GM19397 (cell line): ENCODE measurements at regions not wholly inside any gene's neighbourhood (a gene's known extent, or its start where the extent isn't known, plus 50 kb on each side); places are given as distances from the start of the nearest gene placed in this dataset.

Source experiments
- ATAC-seq: cut with Tn5 transposase; IDR thresholded peaks from one replicate; pipeline ENCODE4 v1.9.1; 2021; ENCODE audit warnings: mild to moderate bottlenecking, moderate library complexity; ENCODE audit not compliant: unreplicated experiment

DNA sequence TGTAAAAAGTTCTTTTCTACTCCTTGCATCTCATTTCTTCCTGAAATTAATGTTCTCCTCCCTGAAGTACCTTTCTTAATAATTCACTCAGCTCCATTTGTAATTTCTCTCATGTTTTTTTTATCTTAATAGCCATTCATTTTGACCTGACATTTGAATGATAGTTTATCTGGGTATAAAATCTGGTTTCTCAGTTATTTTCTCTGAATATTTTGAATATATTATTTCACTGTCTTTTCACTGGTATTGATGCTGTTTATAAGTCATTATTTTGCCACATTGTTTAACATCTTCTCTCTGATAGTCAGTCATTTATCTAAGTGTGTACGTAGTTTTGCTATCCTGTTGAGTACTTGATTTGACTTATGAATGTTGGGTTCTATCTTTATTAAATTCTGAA, 68.8 kb upstream of the ARHGAP18 start:
- ATAC-seq: no peak

DNA sequence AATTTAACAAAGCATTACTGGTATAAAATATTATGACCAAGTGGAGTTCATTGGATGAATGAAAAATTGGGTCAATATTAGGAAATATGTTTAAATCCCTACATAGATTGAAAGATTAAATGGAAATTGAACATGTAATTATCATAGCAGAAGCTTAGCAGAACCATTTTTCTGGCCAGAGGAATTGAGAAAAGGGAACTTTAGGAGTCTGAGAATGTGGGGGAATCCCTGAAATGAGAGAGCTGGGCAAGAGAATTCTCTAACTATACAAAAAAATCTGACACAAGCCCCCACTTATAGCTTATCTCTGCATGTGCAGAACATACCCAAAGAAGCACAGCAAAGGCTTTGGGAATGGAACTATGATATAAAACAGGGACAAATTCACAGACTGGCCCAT, 67.4 kb upstream of the ARHGAP18 start:
- ATAC-seq: no peak

DNA sequence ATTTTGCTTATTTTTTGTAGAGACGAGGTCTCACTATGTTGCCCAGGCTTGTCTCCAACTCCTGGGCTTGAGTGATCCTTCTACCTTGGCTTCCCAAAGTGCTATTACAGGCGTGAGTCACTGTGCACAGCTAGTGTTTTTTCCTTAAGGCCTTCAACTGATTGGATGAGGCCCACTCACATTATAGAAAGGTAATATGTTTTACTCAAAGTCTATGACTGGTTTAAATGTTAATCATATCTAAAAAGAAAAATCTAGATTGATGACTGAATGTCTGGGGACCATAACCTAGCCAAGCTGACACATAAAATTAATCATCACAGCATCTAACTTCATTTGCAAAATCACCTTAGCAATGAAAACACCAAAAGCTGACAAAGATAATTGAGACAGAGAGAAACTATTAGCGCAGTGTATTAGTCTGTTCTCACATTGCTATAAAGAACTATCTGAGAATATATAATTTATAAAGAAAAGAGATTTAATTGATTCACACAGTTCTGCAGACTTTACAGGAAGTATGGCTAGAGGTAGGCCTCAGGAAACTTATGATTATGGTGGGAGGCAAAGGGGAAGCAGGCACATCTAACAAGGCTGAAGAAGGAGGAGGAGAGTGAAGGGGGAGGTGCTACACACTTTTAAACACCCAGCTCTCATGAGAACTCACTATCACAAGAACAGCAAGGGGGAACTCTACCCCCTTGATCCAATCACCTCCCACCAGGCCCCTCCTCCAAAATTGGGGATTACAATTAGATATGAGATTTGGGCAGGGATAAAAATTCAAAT, 66.8 kb upstream of the ARHGAP18 start:
- ATAC-seq: no peak

DNA sequence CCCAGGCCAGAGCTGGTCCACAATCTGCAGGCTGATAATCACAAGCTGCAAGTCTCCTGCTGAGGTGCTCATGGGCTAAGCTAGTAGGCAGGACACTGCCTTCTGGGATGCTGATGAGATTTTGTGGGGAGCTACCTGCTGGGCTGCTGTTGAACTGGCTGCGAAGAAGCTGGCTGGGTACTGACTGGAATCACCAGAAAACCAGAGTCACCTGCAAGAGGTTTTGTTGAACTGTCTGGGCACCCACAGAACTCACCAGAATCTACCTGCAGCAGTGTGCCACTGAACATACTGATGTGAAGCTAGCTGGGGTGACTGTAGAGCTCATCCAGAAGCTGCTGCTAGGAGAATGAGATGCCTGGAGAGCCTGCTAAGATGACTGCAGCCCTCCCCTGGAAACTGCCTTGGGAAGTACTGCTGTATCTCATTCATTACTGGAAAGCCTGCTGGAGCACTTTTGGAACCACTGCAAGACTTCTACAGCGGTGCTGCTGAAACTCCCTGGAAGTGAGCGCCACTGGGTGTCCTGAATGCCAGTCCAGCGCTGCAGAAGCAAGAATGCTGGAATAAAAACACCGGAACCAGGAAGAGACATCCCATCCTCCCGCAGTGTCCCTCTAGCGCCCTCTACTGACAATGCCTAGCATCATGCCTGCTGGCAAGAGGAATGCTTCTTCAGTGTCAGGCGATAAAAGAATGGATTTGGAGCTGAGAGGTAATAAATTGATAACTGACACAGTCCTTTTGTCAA, 64.9 kb upstream of the ARHGAP18 start:
- no peak for ATAC-seq

DNA sequence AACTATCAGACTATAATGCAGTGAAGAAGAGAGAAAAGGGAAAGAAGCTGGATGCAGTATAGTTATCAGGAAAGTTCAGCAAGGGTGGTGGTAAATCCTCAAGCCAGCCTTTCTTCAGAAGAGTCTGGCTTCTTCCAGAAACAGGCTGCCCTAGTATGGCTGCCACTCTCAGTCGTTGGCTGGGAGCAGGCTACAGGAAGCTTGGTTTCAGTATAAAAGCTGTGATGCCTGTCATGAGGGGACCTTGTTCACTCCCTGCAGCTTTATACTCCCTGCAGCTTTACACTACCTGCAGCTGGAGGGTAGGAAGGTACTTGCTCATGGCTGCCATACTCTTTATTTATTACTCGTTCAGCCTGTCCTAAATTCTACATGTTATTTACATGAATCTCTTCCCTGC, 63.3 kb upstream of the ARHGAP18 start:
- ATAC-seq: no peak

DNA sequence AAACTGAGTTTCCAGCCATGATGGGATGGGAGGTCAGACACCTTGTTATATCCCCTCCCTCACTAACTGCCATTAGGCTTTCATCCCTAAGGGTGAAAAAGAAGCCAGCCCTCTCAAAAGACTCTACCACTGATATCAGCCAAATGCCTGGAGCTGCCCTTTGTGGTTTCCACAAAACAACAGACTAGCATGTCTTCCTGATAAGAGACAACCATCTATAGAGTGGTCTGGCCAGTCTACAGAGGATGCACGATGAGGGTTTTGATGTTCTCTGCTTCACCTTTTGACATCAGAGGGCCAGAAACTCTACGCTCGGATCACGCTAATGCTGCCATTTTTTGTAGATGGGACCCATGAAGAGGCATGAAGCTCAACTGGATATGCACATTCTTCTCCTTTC, 61.7 kb upstream of the ARHGAP18 start:
- ATAC-seq: no peak

DNA sequence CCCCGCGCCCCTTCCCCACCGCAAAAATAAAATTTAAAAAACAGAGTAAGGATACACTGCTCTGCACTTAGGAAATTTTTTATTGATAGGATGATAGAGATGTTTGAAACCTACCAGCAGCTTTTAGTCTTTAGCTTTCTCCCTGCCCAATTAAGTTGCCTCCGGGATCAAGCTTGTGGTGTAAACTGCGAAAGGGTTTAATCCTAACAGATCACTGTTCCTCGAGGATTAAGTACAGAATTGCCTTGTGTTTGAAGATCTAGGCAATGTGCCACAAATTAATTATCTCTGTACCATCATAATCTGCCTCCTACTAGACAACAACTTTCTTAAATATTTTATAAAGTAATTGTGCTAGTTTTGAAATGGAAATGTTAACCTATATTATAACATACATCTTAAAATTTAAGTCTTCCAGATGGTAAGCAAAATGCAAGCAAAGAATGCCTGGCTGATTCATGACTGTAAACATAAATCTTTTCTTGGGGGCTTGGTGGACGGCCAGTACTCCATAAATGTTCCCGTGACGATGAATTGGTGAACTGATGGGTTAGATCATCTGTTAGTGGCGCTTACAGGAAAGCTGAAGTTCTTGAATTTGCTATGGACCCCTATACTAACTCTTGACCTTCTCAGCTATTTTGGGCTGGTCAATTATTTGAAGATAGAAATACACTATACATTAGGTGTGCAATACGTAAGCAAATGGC, 58.0 kb upstream of the ARHGAP18 start:
- no peak for ATAC-seq

DNA sequence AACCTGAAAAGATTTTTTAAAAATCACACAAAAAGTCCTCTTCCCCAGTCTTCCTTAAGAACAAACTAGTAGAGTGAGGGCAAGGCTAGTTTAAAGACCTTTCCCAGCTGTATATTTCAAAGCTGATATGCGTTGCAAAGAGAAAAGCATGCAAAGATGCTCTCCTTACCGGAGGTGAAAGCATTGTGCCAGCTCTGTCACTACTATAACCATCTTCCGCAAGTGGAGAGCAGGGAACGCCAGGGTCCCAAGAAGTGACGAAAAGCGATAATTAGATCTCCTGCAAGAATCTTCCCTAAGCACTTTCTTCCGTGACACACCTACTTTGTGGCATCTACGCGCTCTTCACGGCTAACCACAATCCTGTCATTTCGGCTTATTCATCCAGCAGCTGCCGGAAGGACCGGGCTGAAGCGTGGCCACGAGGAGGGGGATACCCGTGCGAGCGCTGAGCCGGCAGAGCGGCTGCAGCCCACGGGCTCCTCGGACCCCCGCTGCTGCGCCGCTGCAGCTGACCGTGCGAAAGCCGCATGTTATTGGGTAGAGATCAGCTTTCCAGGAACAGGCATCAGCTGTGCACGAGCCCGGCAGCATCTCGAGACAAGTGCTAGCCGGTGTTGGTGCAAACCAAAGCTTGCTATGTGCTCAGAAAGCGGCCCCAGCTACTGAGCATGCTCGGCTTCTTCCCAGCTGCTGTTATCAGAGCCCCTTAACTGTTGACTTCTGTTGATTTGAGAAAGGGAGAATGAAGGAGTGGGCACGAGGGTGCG, 57.2 kb upstream of the ARHGAP18 start:
- peak; percentile 88 for ATAC-seq

DNA sequence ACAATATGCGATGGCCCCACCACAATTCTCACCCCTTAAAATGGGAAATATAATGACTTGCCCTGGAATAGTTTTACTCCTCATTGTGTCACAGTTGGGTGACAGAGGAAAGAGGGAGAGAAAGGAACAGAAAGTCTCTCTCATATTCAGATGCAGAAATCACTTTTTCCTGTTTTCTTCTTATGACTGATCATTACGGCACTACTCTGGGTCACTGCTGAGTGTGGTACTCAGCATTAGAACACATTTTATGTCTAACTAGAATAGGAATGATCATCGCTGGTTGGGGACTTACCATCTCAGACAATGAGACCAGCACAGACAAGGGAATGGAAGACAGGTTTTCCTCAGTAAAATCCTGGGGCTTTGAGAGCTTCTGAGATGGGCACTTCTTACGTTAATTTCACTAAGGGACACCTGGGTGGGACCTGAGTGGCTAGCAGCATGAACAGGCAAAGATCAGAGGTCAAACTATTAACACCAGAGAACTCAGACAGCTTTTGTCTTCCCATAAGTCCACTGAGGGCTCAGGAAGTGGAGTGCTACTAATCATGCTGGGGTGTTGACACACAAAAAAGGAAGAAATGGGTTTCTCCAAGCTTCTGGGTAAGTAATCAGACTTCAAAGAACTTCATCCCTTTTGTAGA, 54.9 kb upstream of the ARHGAP18 start:
- ATAC-seq: no peak

DNA sequence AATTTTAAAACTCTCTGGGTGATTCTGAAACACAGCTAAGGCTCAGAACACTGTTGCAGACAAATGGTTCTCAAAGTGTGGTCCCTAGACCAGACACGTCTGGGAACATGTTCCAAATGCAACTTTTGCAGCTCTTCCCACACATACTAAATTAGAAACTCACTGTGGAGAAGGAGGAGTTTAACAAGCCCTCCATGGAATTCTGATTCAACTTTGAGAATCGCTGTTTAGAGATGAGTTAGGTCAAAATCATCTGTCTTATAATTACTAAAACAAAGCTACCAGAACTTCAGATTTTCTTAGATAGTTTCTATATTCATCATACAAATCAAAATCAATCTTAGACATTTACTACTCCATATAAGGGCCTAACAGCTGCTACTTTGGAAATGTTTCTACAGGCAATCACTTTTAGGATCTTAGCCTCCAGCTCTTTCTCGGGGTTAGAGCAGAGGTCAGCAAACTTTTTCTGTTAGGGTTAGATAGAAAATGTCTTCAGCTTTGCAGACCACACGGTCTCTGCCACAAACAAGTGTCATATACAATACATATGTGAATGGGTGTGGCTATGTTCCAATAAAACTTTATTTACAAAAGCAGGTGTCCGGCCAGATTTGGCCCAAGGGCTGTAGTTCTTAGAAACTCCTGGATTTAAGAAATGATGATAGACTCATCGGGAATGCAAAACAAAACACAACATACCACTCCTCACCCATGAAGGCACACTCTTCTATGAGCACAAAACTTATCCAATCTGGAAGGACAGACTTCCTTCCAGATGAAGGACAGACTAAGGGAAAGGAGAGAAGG, 50.0 kb upstream of the ARHGAP18 start:
- ATAC-seq: no peak
